A172 (cell line): ENCODE measurements at regions not wholly inside any gene's neighbourhood (a gene's known extent, or its start where the extent isn't known, plus 50 kb on each side); places are given as distances from the start of the nearest gene placed in this dataset.

Source experiments
- DNase-seq: peaks from one replicate; pipeline ENCODE4 v3.0.0-alpha.2; 2015; ENCODE audit warnings: low spot score

GRCh38 chr2:88832992-88833389 lies 141.5 kb downstream of the RPIA start:
- DNase-seq, result no peak

GRCh38 chr2:88834376-88834775 lies 142.9 kb downstream of the RPIA start:
- no peak for DNase-seq

- DNase-seq, result no peak
Measured at GRCh38 chr2:88834866-88835265, 143.4 kb downstream of the RPIA start.

GRCh38 chr2:88835726-88836125 lies 144.3 kb downstream of the RPIA start:
- no peak for DNase-seq

GRCh38 chr2:88836351-88836750 lies 144.9 kb downstream of the RPIA start:
- no peak for DNase-seq

GRCh38 chr2:88837511-88838160 lies 146.2 kb downstream of the RPIA start:
- DNase-seq, result no peak

GRCh38 chr2:88838165-88838635 lies 146.7 kb downstream of the RPIA start:
- DNase-seq, result no peak

- DNase-seq, result no peak
Measured at GRCh38 chr2:88841224-88841929, 149.9 kb downstream of the RPIA start.

- DNase-seq, result no peak
Measured at GRCh38 chr2:88842656-88843460, 151.4 kb downstream of the RPIA start.

GRCh38 chr2:88843651-88844050 lies 152.2 kb downstream of the RPIA start:
- no peak for DNase-seq

- no peak for DNase-seq
Measured at GRCh38 chr2:88844960-88845359, 153.5 kb downstream of the RPIA start.

GRCh38 chr2:88845772-88846661 lies 154.5 kb downstream of the RPIA start:
- no peak for DNase-seq

GRCh38 chr2:88852753-88853402 lies 161.4 kb downstream of the RPIA start:
- no peak for DNase-seq

- no peak for DNase-seq
Measured at GRCh38 chr2:88853403-88853790, 161.9 kb downstream of the RPIA start.

- DNase-seq, result no peak
Measured at GRCh38 chr2:88854528-88854927, 163.1 kb downstream of the RPIA start.

GRCh38 chr2:88855620-88856408 lies 164.3 kb downstream of the RPIA start:
- no peak for DNase-seq

GRCh38 chr2:88856409-88857135 lies 165.1 kb downstream of the RPIA start:
- no peak for DNase-seq

- DNase-seq, result no peak
Measured at GRCh38 chr2:88857274-88857741, 165.8 kb downstream of the RPIA start.

- DNase-seq, result peak; percentile 73
Measured at GRCh38 chr2:88857951-88858411, 166.5 kb downstream of the RPIA start.
